Gastroesophageal sphincter (tissue), 4 donors: ENCODE measurements at regions not wholly inside any gene's neighbourhood (a gene's known extent, or its start where the extent isn't known, plus 50 kb on each side); places are given as distances from the start of the nearest gene placed in this dataset.

ENCODE experiments used
- ATAC-seq: fragments of 150-250 bp; one replicate; pipeline ENCODE4 v1.9.1; 2016; ENCODE audit warnings: mild to moderate bottlenecking, moderate library complexity
- H3K27ac ChIP-seq, 4 donors: fragments of 200-600 bp; sonication (generic) in 3 of 4; 1 replicate in 3 of 4; 2 replicates in 1 of 4; pipeline ENCODE4 v1.5.1; 2016 to 2019
- H3K27me3 ChIP-seq: fragments of 200-600 bp; sonication (generic); one replicate; pipeline ENCODE4 v1.5.1; 2019
- H3K36me3 ChIP-seq, 2 donors: fragments of 200-600 bp; sonication (generic); one replicate each; pipeline ENCODE4 v1.5.1; 2019; ENCODE audit warnings: control low read depth in 1 of 2
- H3K4me1 ChIP-seq, 3 donors: fragments of 200-600 bp; sonication (generic); 1 replicate in 2 of 3; 2 replicates in 1 of 3; pipeline ENCODE4 v1.5.1; 2016 to 2019; ENCODE audit warnings: control low read depth in 2 of 3
- H3K4me3 ChIP-seq, 2 donors: fragments of 200-600 bp; sonication (generic); one replicate each; pipeline ENCODE4 v1.5.1; 2019; ENCODE audit warnings: mild to moderate bottlenecking in 1 of 2, moderate library complexity in 1 of 2
- H3K9me3 ChIP-seq, 3 donors: fragments of 200-600 bp; sonication (generic); one replicate each; pipeline ENCODE4 v1.5.1; 2017 to 2019; ENCODE audit warnings: control low read depth in 2 of 3
- EP300 ChIP-seq: sonication (generic); formaldehyde crosslinking; IDR thresholded peaks from one replicate; pipeline ENCODE4 v1.6.1; 2017; ENCODE audit warnings: antibody characterized with exemption, mild to moderate bottlenecking
- POLR2A ChIP-seq, 2 donors: fragments of 450-650 bp; IDR thresholded peaks; one replicate each; pipeline ENCODE4 v1.6.1; 2017; ENCODE audit warnings: antibody characterized with exemption in 2 of 2, mild to moderate bottlenecking in 2 of 2, moderate library complexity in 1 of 2
- POLR2AphosphoS5 ChIP-seq: sonication (generic); formaldehyde crosslinking; IDR thresholded peaks from one replicate; pipeline ENCODE4 v1.6.1; 2017; ENCODE audit warnings: antibody characterized with exemption
- WGBS, 2 donors: methylation state at CpG; one replicate each; pipeline ENCODE4 v1.1.5; 2018; ENCODE audit warnings: low coverage in 1 of 2; 5-methylcytosine and 5-hydroxymethylcytosine counted together
- TF ChIP-seq, protein P1 (sequence below), 4 experiments: fragments of 200-600 bp in 2 of 4; fragments of 450-650 bp in 2 of 4; sonication (generic) in 1 of 4; IDR thresholded peaks; one replicate each; pipeline ENCODE4 v1.5.1; 2017 to 2019; ENCODE audit warnings: antibody characterized with exemption in 4 of 4, mild to moderate bottlenecking in 2 of 4, moderate library complexity in 2 of 4

DNA sequence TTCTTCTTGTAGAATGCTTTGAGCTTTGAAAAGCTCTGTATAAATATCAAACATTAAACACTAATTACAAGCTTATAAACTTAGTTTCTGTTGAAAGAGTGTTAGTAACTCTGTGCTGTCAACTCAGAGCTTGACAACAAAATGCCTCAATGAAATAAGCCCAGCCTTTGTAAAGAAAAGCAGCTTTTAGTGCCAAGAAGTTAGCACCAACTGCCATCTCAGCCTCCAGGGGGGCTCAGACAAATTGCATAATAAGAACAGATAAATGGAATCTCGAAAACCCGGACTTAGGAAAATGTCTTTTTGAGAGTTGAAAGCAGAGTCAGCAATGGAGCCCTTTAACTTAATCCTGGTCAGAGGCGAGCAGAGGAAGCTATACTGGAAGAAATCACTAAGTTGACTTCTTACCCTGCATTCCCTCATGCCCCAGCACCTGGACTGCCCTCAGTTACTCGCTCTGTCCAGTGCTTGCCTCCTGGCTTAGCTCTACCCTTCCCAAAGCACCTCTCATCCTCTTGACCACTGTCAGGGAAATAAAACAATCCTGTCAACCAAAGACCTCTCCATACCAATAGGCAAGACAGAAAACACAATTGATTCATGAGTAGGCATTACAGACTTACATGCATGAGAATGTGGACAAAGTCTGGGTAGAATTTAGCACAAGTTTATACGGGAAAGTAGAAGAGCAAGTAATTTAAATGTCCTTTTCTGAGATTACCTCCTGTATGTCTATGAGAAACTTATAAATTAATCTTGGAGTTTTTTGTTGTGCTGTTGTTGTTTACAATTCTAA lies 352.7 kb downstream of the ZNF608 start:
- ATAC-seq = no peak
- no peaks in the 10 kb centered on the region for H3K4me1 ChIP-seq
- WGBS, 2 donors = 79 to 85% methylated on average over 5 of the region's 5 CpGs
- H3K9me3 ChIP-seq = peaks cover 0 to 17% (median 0%) of the 10 kb centered on the region in 3 donors
- TF ChIP-seq, protein P1, sequence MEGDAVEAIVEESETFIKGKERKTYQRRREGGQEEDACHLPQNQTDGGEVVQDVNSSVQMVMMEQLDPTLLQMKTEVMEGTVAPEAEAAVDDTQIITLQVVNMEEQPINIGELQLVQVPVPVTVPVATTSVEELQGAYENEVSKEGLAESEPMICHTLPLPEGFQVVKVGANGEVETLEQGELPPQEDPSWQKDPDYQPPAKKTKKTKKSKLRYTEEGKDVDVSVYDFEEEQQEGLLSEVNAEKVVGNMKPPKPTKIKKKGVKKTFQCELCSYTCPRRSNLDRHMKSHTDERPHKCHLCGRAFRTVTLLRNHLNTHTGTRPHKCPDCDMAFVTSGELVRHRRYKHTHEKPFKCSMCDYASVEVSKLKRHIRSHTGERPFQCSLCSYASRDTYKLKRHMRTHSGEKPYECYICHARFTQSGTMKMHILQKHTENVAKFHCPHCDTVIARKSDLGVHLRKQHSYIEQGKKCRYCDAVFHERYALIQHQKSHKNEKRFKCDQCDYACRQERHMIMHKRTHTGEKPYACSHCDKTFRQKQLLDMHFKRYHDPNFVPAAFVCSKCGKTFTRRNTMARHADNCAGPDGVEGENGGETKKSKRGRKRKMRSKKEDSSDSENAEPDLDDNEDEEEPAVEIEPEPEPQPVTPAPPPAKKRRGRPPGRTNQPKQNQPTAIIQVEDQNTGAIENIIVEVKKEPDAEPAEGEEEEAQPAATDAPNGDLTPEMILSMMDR (IDR thresholded peaks at IDR 0.05) = no peak
- no peak for TF ChIP-seq EP300
- no peak for TF ChIP-seq POLR2A (IDR thresholded peaks at IDR 0.05)
- no peak for TF ChIP-seq POLR2AphosphoS5
- H3K4me3 ChIP-seq = no peak overlapping the region
- no peaks in the 10 kb centered on the region for H3K27me3 ChIP-seq
- H3K36me3 ChIP-seq = no peaks in the 10 kb centered on the region
- H3K27ac ChIP-seq = no peak overlapping the region

DNA sequence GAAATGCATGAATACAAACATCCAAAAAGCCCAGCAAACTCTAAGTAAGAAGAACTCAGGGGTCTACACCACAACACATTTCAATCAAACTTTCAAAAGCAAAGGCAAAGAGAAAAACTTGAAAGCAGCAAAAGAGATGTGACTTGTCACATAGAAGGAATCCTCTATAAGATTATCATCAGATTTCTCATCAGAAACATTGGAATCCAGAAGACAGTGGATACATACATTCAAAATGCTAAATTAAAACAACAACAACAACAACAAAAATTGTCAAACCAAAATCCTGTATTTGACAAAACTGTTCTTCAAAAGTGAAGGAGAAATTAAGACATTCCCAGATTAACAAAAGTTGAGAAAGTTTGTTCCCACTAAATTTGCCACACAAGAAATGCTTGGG lies 362.7 kb downstream of the ZNF608 start:
- peaks cover 0 to 21% (median 5%) of the 10 kb centered on the region in 3 donors for H3K9me3 ChIP-seq
- no peak overlapping the region for H3K4me3 ChIP-seq
- H3K36me3 ChIP-seq = no peaks in the 10 kb centered on the region
- no peaks in the 10 kb centered on the region for H3K4me1 ChIP-seq
- TF ChIP-seq, protein P1 (IDR thresholded peaks at IDR 0.05) = no peak
- no peak for TF ChIP-seq POLR2AphosphoS5
- TF ChIP-seq POLR2A (IDR thresholded peaks at IDR 0.05) = no peak
- TF ChIP-seq EP300 = no peak
- no peaks in the 10 kb centered on the region for H3K27me3 ChIP-seq
- no peak overlapping the region for H3K27ac ChIP-seq
- no peak for ATAC-seq

DNA sequence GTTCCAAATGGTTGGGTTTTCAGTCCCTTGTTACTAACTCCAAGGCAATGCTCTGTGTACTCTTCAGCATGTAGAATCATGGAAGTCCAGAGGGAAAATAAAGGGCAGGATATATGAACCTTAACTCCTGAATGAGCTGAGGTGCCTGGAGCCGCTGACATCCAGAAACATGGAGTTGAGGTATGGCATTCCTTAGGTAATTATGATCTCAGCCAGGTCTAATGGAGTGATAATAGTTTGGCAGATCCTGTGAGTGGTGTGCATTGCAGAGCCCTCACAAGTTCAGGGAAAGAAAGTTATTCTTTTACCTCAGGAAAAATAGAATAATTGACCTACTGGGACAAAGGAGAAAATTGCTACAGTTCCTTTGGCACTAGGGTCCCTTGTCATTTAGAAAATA lies 369.1 kb downstream of the ZNF608 start:
- no peak for ATAC-seq
- H3K27ac ChIP-seq = no peak overlapping the region
- no peak overlapping the region for H3K4me3 ChIP-seq
- 38 to 40% methylated on average over 1 of the region's 1 CpG for WGBS, 2 donors
- no peaks in the 10 kb centered on the region for H3K36me3 ChIP-seq
- H3K4me1 ChIP-seq = no peaks in the 10 kb centered on the region
- TF ChIP-seq, protein P1 (IDR thresholded peaks at IDR 0.05) = no peak
- TF ChIP-seq POLR2A (IDR thresholded peaks at IDR 0.05) (no peak), POLR2AphosphoS5 (no peak), EP300 (no peak)
- peaks cover 0 to 6% (median 0%) of the 10 kb centered on the region in 3 donors for H3K9me3 ChIP-seq
- no peaks in the 10 kb centered on the region for H3K27me3 ChIP-seq

DNA sequence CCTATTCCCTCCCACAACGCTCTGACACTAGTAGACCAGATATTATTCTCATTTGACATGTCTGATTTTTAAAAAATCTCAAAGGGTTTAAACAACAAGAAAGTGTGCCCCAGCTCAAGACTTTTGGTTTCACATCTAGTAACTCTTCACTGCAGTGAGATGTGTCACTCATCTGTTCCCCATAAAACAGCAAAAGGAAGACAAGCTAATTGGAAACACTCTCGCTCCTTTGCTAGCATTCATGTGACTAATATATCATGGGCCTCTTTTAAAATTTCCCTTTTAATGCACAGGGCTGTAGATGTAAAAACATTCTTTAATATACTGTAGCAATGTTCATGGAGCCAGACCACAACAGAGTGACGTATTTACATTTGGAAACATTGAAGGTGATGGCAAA lies 372.6 kb downstream of the ZNF608 start:
- 93 to 100% methylated on average over 2 to 3 of the region's 3 CpGs for WGBS, 2 donors
- Histone ChIP-seq H3K4me3 (no peak overlapping the region), H3K27me3 (no peaks in the 10 kb centered on the region), H3K27ac (no peak overlapping the region), H3K36me3 (no peaks in the 10 kb centered on the region), H3K9me3 (no peaks in the 10 kb centered on the region), H3K4me1 (peaks cover 0 to 9% (median 0%) of the 10 kb centered on the region in 3 donors)
- TF ChIP-seq, protein P1 (IDR thresholded peaks at IDR 0.05) = no peak
- TF ChIP-seq EP300 (no peak), POLR2AphosphoS5 (no peak), POLR2A (IDR thresholded peaks at IDR 0.05) (no peak)
- no peak for ATAC-seq

DNA sequence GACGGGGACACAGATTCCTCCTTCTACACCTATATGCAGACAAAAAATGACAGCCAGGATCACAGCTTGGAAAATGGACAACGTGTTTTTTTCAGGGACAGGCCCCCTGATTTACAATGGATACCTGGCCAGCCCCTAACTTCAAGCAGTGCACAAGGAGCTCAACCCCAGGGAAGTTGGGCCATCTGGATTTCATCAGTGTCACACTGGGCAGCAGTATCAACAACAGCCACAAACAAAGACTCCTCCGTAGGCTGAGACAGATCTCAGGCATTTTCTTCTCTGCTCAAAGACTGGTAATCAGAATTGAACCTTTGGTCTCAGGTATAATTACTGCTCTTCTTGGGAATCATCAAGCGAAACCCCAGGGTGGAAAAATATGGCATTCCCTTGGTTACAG lies 374.0 kb downstream of the ZNF608 start:
- H3K4me3 ChIP-seq = no peak overlapping the region
- TF ChIP-seq, protein P1 (IDR thresholded peaks at IDR 0.05) = no peak
- TF ChIP-seq EP300 (no peak), POLR2A (IDR thresholded peaks at IDR 0.05) (no peak)
- WGBS, 2 donors = 70 to 75% methylated on average over 2 to 4 of the region's 4 CpGs
- H3K27ac ChIP-seq = no peak overlapping the region
- H3K36me3 ChIP-seq = no peaks in the 10 kb centered on the region
- peaks cover 0 to 9% (median 0%) of the 10 kb centered on the region in 3 donors for H3K4me1 ChIP-seq
- ATAC-seq = no peak
- no peaks in the 10 kb centered on the region for H3K9me3 ChIP-seq
- H3K27me3 ChIP-seq = no peaks in the 10 kb centered on the region
